Neural progenitor cell (in vitro differentiated cells): ENCODE measurements at regions not wholly inside any gene's neighbourhood (a gene's known extent, or its start where the extent isn't known, plus 50 kb on each side); places are given as distances from the start of the nearest gene placed in this dataset.
A peak's percentile ranks its signal among the peaks of the same experiment; 100 is the strongest.

ENCODE experiments used
- DNase-seq: peaks from one replicate; pipeline ENCODE4 v3.0.0-alpha.2; 2016; ENCODE audit warnings: low spot score
- H2AFZ ChIP-seq: fragments of 200-600 bp; sonication (generic); replicated peaks from 2 replicates; pipeline ENCODE4 v1.6.1; 2016; ENCODE audit warnings: antibody characterized with exemption
- H3F3A ChIP-seq: fragments of 200-600 bp; sonication (generic); 2 replicates; pipeline ENCODE4 v1.6.1; 2016; ENCODE audit warnings: antibody characterized with exemption, low read depth
- H3K27ac ChIP-seq: fragments of 200-600 bp; sonication (generic); 2 replicates; pipeline ENCODE4 v1.5.1; 2016; ENCODE audit warnings: mild to moderate bottlenecking
- H3K27me3 ChIP-seq: fragments of 200-600 bp; sonication (generic); 2 replicates; pipeline ENCODE4 v1.6.1; 2016; ENCODE audit warnings: mild to moderate bottlenecking, moderate library complexity
- H3K36me3 ChIP-seq: fragments of 200-600 bp; sonication (generic); 2 replicates; pipeline ENCODE4 v1.5.1; 2016
- H3K4me1 ChIP-seq: fragments of 200-600 bp; sonication (generic); 2 replicates; pipeline ENCODE4 v1.6.1; 2016; ENCODE audit warnings: mixed run types
- H3K4me2 ChIP-seq: fragments of 200-600 bp; sonication (generic); 2 replicates; pipeline ENCODE4 v1.6.1; 2016
- H3K4me3 ChIP-seq: fragments of 200-600 bp; sonication (generic); 2 replicates; pipeline ENCODE4 v1.5.1; 2016
- H3K79me2 ChIP-seq: fragments of 200-600 bp; sonication (generic); 2 replicates; pipeline ENCODE4 v1.6.1; 2016; ENCODE audit warnings: low read depth
- H3K9ac ChIP-seq: fragments of 200-600 bp; sonication (generic); 2 replicates; pipeline ENCODE4 v1.6.1; 2016
- H3K9me3 ChIP-seq: fragments of 200-600 bp; sonication (generic); 2 replicates; pipeline ENCODE4 v1.5.1; 2016; ENCODE audit warnings: low read depth
- H4K20me1 ChIP-seq: fragments of 200-600 bp; sonication (generic); 2 replicates; pipeline ENCODE4 v1.6.1; 2016; ENCODE audit warnings: low read depth
- H3K27ac Mint-ChIP-seq: 3 replicates; pipeline ENCODE4 v1.8.0; 2021; ENCODE audit warnings: mixed read lengths
- H3K27me3 Mint-ChIP-seq: 2 replicates; pipeline ENCODE4 v1.8.0; 2022; ENCODE audit warnings: low read depth, mild to moderate bottlenecking, inconsistent platforms, moderate library complexity, mixed read lengths; ENCODE audit not compliant: insufficient read depth
- H3K36me3 Mint-ChIP-seq: 3 replicates; pipeline ENCODE4 v1.8.0; 2021; ENCODE audit warnings: mixed read lengths
- H3K4me1 Mint-ChIP-seq: 3 replicates; pipeline ENCODE4 v1.8.0; 2021; ENCODE audit warnings: mixed read lengths
- H3K4me3 Mint-ChIP-seq: 3 replicates; pipeline ENCODE4 v1.8.0; 2021; ENCODE audit warnings: mild to moderate bottlenecking, moderate library complexity, mixed read lengths
- H3K9me3 Mint-ChIP-seq: 3 replicates; pipeline ENCODE4 v1.8.0; 2020; ENCODE audit warnings: mixed read lengths
- EZH2 ChIP-seq: fragments of 200-600 bp; sonication (generic); IDR thresholded peaks from 2 replicates; pipeline ENCODE4 v1.6.1; 2017; ENCODE audit warnings: antibody characterized with exemption, mild to moderate bottlenecking, moderate library complexity
- EZH2phosphoT487 ChIP-seq: fragments of 200-600 bp; sonication (generic); IDR thresholded peaks from 2 replicates; pipeline ENCODE4 v1.6.1; 2017; ENCODE audit warnings: antibody characterized with exemption
- TF ChIP-seq, protein P1 (sequence below): fragments of 200-600 bp; sonication (generic); IDR thresholded peaks from 2 replicates; pipeline ENCODE4 v1.5.1; 2017; ENCODE audit warnings: antibody characterized with exemption, mild to moderate bottlenecking

DNA sequence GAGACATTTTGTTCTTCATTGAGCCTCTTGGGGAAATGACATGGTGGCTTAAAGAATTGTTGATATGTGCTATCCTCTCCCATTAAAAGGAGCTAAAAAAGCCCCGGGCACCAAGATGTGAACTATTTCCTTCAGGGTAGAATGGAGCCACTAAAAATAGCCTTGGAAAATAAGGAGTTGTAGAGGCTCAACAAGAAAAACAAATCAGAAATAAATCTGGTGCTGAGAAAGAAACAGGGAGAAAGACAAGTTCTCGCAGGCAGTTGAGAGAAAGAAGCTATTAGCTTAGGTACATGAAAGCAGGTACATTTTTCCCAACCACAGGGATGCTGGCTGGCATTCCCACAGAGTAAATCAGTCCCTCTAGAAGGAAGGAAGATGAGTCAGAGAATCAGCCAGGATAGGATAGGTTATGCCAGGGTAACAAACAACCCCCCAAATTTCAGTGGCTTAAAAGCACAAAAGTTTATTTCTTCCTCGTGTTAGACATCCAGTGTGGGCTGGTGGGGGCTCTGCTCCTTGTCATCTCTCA, 134.6 kb upstream of the ADRA1B start:
- no peak overlapping the region for H3K9ac ChIP-seq
- H2AFZ ChIP-seq: no peak overlapping the region
- no peaks in the 10 kb centered on the region for H3K27me3 Mint-ChIP-seq
- no peaks in the 10 kb centered on the region for H3K79me2 ChIP-seq
- no peaks in the 10 kb centered on the region for H3K4me1 ChIP-seq
- TF ChIP-seq, protein P1, sequence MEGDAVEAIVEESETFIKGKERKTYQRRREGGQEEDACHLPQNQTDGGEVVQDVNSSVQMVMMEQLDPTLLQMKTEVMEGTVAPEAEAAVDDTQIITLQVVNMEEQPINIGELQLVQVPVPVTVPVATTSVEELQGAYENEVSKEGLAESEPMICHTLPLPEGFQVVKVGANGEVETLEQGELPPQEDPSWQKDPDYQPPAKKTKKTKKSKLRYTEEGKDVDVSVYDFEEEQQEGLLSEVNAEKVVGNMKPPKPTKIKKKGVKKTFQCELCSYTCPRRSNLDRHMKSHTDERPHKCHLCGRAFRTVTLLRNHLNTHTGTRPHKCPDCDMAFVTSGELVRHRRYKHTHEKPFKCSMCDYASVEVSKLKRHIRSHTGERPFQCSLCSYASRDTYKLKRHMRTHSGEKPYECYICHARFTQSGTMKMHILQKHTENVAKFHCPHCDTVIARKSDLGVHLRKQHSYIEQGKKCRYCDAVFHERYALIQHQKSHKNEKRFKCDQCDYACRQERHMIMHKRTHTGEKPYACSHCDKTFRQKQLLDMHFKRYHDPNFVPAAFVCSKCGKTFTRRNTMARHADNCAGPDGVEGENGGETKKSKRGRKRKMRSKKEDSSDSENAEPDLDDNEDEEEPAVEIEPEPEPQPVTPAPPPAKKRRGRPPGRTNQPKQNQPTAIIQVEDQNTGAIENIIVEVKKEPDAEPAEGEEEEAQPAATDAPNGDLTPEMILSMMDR: no peak
- TF ChIP-seq EZH2phosphoT487 (no peak), EZH2 (no peak)
- no peak overlapping the region for H3K4me3 Mint-ChIP-seq
- no peak overlapping the region for H3K27ac ChIP-seq
- H3K4me1 Mint-ChIP-seq: peaks cover 18% of the 10 kb centered on the region
- no peaks in the 10 kb centered on the region for H3K36me3 Mint-ChIP-seq
- H3K36me3 ChIP-seq: no peaks in the 10 kb centered on the region
- no peaks in the 10 kb centered on the region for H3F3A ChIP-seq
- no peak for DNase-seq
- H3K27me3 ChIP-seq: no peaks in the 10 kb centered on the region
- no peak overlapping the region for H3K27ac Mint-ChIP-seq
- peaks cover 5% of the 10 kb centered on the region for H3K9me3 Mint-ChIP-seq
- no peak overlapping the region for H3K4me3 ChIP-seq
- H3K9me3 ChIP-seq: no peaks in the 10 kb centered on the region
- no peaks in the 10 kb centered on the region for H4K20me1 ChIP-seq
- no peak overlapping the region for H3K4me2 ChIP-seq

DNA sequence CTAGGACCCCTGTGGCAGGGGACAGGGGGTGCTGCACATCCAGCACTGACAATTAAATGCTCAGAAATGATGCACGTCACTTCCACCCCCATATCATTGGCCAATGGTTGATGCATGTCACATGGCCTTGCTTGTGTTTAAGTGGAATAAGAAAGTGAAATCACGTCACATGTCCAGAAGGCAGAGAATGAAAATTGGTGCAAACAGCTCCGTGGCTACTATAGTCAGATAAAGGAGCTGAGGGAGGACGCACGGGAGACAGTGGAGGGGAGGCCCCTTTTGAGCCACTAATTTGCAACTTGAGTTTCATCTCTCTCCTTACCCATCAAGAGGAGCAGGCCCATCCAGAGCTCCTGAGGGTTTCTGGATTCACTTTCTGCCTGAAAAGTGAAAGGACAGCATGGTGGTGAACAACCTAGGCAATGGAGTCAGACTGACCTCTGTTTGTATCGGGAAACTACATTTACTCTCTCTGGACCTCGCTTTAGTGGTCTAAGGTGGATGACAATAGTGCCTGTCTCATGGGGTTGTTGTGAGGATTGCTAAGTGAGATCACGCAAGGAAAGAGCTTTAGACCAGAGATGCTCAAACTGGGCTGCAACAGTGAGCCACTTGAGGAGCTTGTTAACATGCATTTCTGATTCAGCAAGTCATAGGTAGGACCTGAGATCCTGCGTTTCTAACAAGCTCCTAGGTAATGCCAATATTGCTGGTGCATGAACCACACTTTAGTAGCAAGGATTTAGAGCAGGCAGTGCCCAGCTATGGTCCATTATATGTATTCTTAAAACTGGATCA, 133.9 kb upstream of the ADRA1B start:
- Histone ChIP-seq H3K4me2 (no peak overlapping the region), H3F3A (no peaks in the 10 kb centered on the region), H4K20me1 (no peaks in the 10 kb centered on the region), H3K9me3 (no peaks in the 10 kb centered on the region), H2AFZ (no peak overlapping the region), H3K79me2 (no peaks in the 10 kb centered on the region), H3K36me3 (no peaks in the 10 kb centered on the region), H3K4me1 (no peaks in the 10 kb centered on the region), H3K4me3 (no peak overlapping the region), H3K27me3 (no peaks in the 10 kb centered on the region), H3K27ac (no peak overlapping the region), H3K9ac (no peak overlapping the region)
- Mint-ChIP-seq H3K27me3 (no peaks in the 10 kb centered on the region), H3K9me3 (peaks cover 5% of the 10 kb centered on the region), H3K36me3 (no peaks in the 10 kb centered on the region), H3K4me1 (peaks cover 18% of the 10 kb centered on the region), H3K27ac (no peak overlapping the region), H3K4me3 (no peak overlapping the region)
- TF ChIP-seq EZH2: no peak
- DNase-seq: no peak

DNA sequence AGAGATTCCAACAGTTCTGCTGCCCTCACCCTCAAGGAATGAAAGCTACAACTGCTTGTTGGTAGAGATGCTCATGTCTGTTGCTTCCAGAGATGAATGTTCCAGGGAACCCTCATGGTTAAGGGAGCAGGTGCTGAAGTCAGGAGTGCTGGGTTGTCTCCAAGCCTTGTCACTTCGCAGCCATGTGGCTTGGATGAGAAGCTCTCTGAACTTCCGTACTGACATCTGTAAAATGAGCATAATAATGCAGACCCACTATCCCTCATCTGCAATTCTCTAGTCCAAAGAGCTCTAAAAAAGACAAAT, 133.3 kb upstream of the ADRA1B start:
- Histone ChIP-seq H3K4me1 (no peaks in the 10 kb centered on the region), H3K9ac (no peak overlapping the region), H2AFZ (no peak overlapping the region), H3K36me3 (no peaks in the 10 kb centered on the region), H3K27ac (no peak overlapping the region), H4K20me1 (no peaks in the 10 kb centered on the region), H3F3A (no peaks in the 10 kb centered on the region), H3K9me3 (no peaks in the 10 kb centered on the region), H3K4me2 (no peak overlapping the region), H3K27me3 (no peaks in the 10 kb centered on the region), H3K4me3 (no peak overlapping the region), H3K79me2 (no peaks in the 10 kb centered on the region)
- no peak overlapping the region for H3K27ac Mint-ChIP-seq
- TF ChIP-seq, protein P1: no peak
- peaks cover 1% of the 10 kb centered on the region for H3K9me3 Mint-ChIP-seq
- no peaks in the 10 kb centered on the region for H3K36me3 Mint-ChIP-seq
- H3K4me1 Mint-ChIP-seq: peaks cover 18% of the 10 kb centered on the region
- DNase-seq: no peak
- no peak overlapping the region for H3K4me3 Mint-ChIP-seq
- no peaks in the 10 kb centered on the region for H3K27me3 Mint-ChIP-seq

DNA sequence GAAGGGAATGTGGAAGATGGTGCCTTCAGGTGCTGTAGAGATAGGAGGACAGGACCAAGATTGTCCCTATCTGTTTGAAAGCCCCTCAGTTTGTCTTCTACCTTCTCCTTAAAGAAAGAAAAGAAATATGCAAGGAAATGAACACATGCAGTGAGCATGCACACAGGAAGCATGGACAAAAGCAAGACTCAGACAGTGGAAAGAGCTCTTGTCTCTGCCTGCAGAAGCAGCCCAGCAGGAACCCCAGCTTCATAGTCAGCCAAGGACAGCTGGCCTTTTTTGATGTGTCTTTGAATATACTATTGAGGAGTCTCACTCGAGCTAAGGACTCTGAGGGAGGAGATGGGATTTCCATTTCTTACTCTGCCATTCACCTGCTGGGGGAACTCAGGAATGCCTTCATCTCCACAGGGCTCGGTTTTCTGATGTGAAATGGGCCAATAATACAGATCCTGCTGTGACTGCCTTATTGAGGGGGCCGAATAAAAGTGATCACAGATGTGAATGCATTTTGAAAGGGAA, 132.5 kb upstream of the ADRA1B start:
- no peaks in the 10 kb centered on the region for H3K9me3 ChIP-seq
- Mint-ChIP-seq H3K36me3 (no peaks in the 10 kb centered on the region), H3K27ac (peak overlapping the region; percentile 3), H3K27me3 (no peaks in the 10 kb centered on the region), H3K4me1 (peaks cover 18% of the 10 kb centered on the region), H3K9me3 (no peaks in the 10 kb centered on the region), H3K4me3 (no peak overlapping the region)
- no peaks in the 10 kb centered on the region for H4K20me1 ChIP-seq
- H3K27ac ChIP-seq: no peak overlapping the region
- H3K4me3 ChIP-seq: no peak overlapping the region
- DNase-seq: peak; percentile 7
- no peaks in the 10 kb centered on the region for H3K4me1 ChIP-seq
- H3F3A ChIP-seq: no peaks in the 10 kb centered on the region
- TF ChIP-seq, protein P1: no peak
- TF ChIP-seq EZH2phosphoT487: no peak
- no peak for TF ChIP-seq EZH2
- no peak overlapping the region for H2AFZ ChIP-seq
- H3K27me3 ChIP-seq: no peaks in the 10 kb centered on the region
- H3K9ac ChIP-seq: no peak overlapping the region
- no peak overlapping the region for H3K4me2 ChIP-seq
- no peaks in the 10 kb centered on the region for H3K79me2 ChIP-seq
- H3K36me3 ChIP-seq: no peaks in the 10 kb centered on the region
